IPS-NIHi7 (cell line): ENCODE measurements at regions not wholly inside any gene's neighbourhood (a gene's known extent, or its start where the extent isn't known, plus 50 kb on each side); places are given as distances from the start of the nearest gene placed in this dataset.
"Not testable (repeated sequence)": the region's sequence is repeated elsewhere in the genome, so short reads cannot be mapped to it uniquely, and the experiment has no call there.

Experiments used
- DNase-seq: peaks from one replicate; pipeline ENCODE4 v3.0.0; 2012; ENCODE audit warnings: mixed read lengths; ENCODE audit errors: extremely low spot score

- no peak for DNase-seq
Measured at GRCh38 chr14:51581017-51581881, 70.5 kb upstream of the FRMD6 start.

- no peak for DNase-seq
Measured at GRCh38 chr14:51582437-51582836, 69.3 kb upstream of the FRMD6 start.

- no peak for DNase-seq
Measured at GRCh38 chr14:51585055-51585454, 66.7 kb upstream of the FRMD6 start.

- DNase-seq, result no peak
Measured at GRCh38 chr14:51592836-51593235, 58.9 kb upstream of the FRMD6 start.

GRCh38 chr14:51593397-51593796 is 58.3 kb upstream of the FRMD6 start:
- no peak for DNase-seq

- DNase-seq, result no peak
Measured at GRCh38 chr14:51595881-51596455, 55.7 kb upstream of the FRMD6 start.

GRCh38 chr14:51596488-51597117 is 55.1 kb upstream of the FRMD6 start:
- no peak for DNase-seq

- DNase-seq, result no peak
Measured at GRCh38 chr14:51597261-51598001, 54.3 kb upstream of the FRMD6 start.

GRCh38 chr14:51598924-51599600 is 52.6 kb upstream of the FRMD6 start:
- not testable (repeated sequence) for DNase-seq

GRCh38 chr14:51600658-51601057 is 51.1 kb upstream of the FRMD6 start:
- DNase-seq, result no peak
